Fibroblast of the aortic adventitia (primary cell): ENCODE measurements at regions not wholly inside any gene's neighbourhood (a gene's known extent, or its start where the extent isn't known, plus 50 kb on each side); places are given as distances from the start of the nearest gene placed in this dataset.

Experiments used
- DNase-seq: peaks from one replicate; pipeline ENCODE4 v3.0.0-alpha.2; 2010; ENCODE audit warnings: low read depth
- H3K4me3 ChIP-seq: 2 replicates; pipeline ENCODE4 v1.5.1; 2011; ENCODE audit warnings: low read depth, mild to moderate bottlenecking, control low read depth, low read length, moderate library complexity
- TF ChIP-seq, protein P1 (sequence below): IDR thresholded peaks from 2 replicates; pipeline ENCODE4 v1.5.1; 2011; ENCODE audit warnings: mild to moderate bottlenecking, low read length, control low read depth, inconsistent platforms; ENCODE audit not compliant: insufficient read depth

DNA sequence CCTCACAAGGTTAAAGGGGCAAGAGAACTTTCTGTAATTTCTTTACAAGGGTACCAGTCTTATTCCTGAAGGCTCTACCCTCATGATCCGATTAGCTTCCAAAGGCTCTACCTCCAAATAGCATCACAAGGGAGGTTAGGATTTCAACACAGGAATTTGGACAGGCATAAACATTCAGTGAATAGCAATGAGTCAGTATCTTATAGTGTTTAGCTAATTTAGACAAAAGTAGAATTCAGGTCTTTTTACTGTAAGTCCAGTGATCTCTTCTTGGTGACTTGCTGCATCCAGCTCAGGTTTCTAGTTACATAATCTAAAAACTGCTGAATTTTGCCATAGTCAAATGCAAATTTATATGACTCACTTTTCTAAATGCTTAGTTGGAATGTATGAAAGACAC is 1995.6 kb upstream of the RAG2 start:
- no peak overlapping the region for H3K4me3 ChIP-seq
- DNase-seq = no peak
- TF ChIP-seq, protein P1, sequence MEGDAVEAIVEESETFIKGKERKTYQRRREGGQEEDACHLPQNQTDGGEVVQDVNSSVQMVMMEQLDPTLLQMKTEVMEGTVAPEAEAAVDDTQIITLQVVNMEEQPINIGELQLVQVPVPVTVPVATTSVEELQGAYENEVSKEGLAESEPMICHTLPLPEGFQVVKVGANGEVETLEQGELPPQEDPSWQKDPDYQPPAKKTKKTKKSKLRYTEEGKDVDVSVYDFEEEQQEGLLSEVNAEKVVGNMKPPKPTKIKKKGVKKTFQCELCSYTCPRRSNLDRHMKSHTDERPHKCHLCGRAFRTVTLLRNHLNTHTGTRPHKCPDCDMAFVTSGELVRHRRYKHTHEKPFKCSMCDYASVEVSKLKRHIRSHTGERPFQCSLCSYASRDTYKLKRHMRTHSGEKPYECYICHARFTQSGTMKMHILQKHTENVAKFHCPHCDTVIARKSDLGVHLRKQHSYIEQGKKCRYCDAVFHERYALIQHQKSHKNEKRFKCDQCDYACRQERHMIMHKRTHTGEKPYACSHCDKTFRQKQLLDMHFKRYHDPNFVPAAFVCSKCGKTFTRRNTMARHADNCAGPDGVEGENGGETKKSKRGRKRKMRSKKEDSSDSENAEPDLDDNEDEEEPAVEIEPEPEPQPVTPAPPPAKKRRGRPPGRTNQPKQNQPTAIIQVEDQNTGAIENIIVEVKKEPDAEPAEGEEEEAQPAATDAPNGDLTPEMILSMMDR = no peak

DNA sequence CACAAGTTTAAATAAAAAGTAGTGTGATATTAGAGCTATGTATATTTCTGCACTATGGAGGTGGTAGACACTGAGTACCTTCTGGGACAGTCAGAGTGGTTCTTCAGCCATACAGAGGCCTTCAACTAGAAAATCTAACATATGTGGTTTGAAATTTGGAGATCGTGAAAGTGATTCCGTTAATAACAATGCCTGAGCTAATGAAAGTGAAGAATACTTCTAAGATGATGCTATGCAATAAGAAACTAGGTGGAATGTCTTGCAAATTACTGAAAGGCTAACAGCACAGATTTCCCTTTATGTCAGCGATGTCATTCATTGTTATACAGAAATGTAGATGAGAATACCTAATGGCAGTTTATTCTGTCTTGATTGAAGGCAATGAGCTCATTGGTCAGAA is 1984.7 kb upstream of the RAG2 start:
- H3K4me3 ChIP-seq = no peak overlapping the region
- TF ChIP-seq, protein P1 = no peak
- DNase-seq = no peak

DNA sequence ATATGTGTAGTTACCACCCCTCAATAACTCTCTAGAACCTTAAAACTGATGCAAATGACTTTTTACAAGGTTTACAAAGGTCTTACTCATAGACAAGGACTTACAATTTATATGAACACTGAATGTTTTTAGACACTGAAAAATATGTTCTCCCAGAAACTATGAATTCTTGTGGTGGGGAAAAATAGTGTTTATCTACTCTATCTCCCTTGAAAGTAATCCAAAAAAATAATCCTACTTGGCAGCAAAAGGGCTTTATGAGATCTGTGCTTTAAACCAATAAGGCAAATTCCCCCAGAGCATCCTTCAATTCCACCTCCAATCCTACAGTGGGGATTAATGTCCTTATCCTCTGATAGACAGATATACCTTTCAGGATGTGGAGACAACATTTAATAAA is 1984.1 kb upstream of the RAG2 start:
- no peak overlapping the region for H3K4me3 ChIP-seq
- no peak for DNase-seq
- TF ChIP-seq, protein P1 = no peak

DNA sequence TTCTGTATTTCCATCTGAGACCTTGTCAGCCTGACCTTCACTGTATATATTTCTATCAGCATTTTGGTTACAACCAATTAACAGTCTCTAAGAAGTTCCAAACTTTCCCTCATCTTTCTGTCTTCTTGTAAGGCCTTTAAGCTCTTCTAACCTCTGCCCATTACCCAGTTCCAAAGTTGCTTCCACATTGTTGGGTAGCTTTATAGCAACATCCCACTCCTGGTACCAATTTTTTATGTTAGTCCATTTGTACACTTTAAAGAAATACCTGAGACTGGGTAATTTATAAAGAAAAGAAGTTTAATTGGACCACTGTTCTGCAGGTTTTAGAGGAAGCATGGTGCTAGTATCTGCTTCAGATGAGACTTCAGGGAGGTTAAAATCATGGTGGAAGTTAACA is 1979.7 kb upstream of the RAG2 start:
- DNase-seq = no peak
- no peak overlapping the region for H3K4me3 ChIP-seq

DNA sequence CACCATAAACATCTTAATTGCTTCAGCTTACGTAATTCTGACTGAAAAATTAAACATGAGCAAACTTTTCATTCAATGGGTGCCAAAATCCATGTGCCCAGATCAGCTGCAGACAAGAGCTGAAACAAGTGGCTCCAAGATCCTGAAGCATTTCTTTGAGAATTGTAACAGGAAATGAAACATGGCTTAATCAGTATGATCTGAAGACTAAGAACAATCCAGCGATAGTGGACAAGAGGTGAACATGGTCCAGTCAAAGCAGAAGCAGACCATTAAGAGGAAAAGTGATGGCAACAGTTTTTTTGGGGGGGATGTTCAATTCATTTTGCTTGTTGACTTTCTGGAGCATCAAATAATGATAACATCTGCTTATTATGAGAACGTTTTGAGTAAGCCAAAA is 1964.5 kb upstream of the RAG2 start:
- no peak for DNase-seq
- TF ChIP-seq, protein P1 = no peak
- no peak overlapping the region for H3K4me3 ChIP-seq

More for the DNA sequence above, 1979.7 kb upstream of the RAG2 start:
- TF ChIP-seq, protein P1 = no peak

DNA sequence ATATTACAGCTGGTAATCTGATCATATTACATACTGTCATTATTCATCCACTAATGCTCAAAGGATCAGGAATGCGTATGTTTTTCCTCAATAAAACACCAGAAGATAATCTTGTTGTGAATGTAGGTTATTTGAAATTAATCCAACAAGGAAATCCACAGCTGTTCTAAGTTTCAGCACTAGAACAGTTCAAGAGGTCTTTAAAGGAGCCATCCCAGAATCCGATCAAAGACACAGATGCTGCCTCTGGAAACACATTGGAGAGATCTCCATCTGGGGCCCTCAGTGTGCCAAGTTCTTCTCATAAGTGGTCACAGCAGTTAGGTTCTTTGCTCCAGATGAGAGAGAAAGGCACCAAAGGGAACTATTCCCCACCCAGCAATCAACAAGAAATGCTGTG is 1955.1 kb upstream of the RAG2 start:
- TF ChIP-seq, protein P1 = no peak
- no peak for DNase-seq
- H3K4me3 ChIP-seq = no peak overlapping the region

DNA sequence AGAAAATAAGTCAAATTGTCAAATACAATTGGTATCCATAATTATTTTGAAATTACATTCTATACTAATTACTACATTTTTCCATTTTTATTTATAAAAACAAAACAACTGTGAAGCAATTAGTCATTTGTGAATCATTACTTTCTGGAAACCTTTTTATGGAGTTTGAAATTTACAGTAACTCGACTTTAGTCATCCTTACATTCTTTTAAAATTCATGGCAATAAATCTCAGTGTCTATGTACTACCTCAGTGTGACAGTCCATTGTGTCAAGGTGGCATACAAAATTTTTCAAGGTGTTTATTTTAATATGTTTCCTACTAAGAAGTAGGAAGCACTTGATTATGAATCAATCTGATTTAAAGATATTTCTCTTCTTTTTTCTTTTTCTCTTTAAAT is 1949.4 kb upstream of the RAG2 start:
- H3K4me3 ChIP-seq = no peak overlapping the region
- TF ChIP-seq, protein P1 = no peak
- DNase-seq = no peak
